Stimulated activated naive B cell treated with anti-CD40 and anti-IgM and Interleukin-4, amounts not matched to agents 10 μg/mL and 1 μg/mL and 100 μg/mL, for 72 hours (primary cell): ENCODE measurements at regions not wholly inside any gene's neighbourhood (a gene's known extent, or its start where the extent isn't known, plus 50 kb on each side); places are given as distances from the start of the nearest gene placed in this dataset.
"Not testable (repeated sequence)": the region's sequence is repeated elsewhere in the genome, so short reads cannot be mapped to it uniquely, and the experiment has no call there.

Experiments used
- ATAC-seq, 2 donors: fragments of 150-1000 bp; cut with Tn5 transposase; replicated peaks; 2 replicates each; pipeline ENCODE4 v1.10.0; 2021; ENCODE audit warnings: moderate library complexity in 1 of 2
- DNase-seq: peaks from one replicate; pipeline ENCODE4 v3.0.0; 2021
- H3K27ac Mint-ChIP-seq: one replicate; pipeline ENCODE4 v1.8.0; 2022; ENCODE audit warnings: mild to moderate bottlenecking, mixed read lengths
- H3K27me3 Mint-ChIP-seq, 2 donors: one replicate each; pipeline ENCODE4 v1.8.0; 2022; ENCODE audit warnings: mixed read lengths in 2 of 2
- H3K36me3 Mint-ChIP-seq, 2 donors: one replicate each; pipeline ENCODE4 v1.8.0; 2022; ENCODE audit warnings: mixed read lengths in 2 of 2, mild to moderate bottlenecking in 1 of 2
- H3K4me1 Mint-ChIP-seq, 2 donors: one replicate each; pipeline ENCODE4 v1.8.0; 2022; ENCODE audit warnings: mixed read lengths in 2 of 2, mild to moderate bottlenecking in 1 of 2
- H3K4me3 Mint-ChIP-seq, 2 donors: one replicate each; pipeline ENCODE4 v1.8.0; 2022; ENCODE audit warnings: mild to moderate bottlenecking in 2 of 2, mixed read lengths in 2 of 2, moderate library complexity in 1 of 2
- H3K9me3 Mint-ChIP-seq, 2 donors: one replicate each; pipeline ENCODE4 v1.8.0; 2022; ENCODE audit warnings: mixed read lengths in 2 of 2, mild to moderate bottlenecking in 1 of 2

DNA sequence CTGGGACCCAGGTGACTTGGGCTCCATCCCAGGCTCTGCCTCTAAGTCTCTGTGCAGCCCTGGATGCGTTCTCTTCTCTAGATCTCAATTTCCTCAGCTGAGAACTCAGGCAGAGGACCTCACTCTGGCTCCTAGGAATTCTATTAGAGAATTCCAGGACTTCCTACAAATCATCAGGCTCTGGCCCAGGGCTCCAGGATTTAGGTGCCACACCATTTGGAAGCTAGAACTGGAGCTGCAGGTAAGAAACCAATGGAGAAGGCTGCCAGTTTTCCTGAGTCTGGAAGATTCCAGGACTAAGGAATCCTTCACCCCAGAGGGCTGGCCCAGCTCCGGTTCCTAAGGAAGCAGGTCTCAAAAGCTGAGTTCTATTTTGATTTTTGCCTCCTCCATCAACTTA lies 189.8 kb upstream of the CDH5 start:
- Mint-ChIP-seq H3K27me3 (peaks cover 0 to 3% of the 10 kb centered on the region in 2 donors), H3K36me3 (peaks cover 0 to 2% of the 10 kb centered on the region in 2 donors), H3K9me3 (peaks cover 3 to 4% of the 10 kb centered on the region in 2 donors), H3K27ac (no peak overlapping the region), H3K4me3 (no peak overlapping the region), H3K4me1 (peaks cover 0 to 5% of the 10 kb centered on the region in 2 donors)
- no peak for DNase-seq
- ATAC-seq = no peak

DNA sequence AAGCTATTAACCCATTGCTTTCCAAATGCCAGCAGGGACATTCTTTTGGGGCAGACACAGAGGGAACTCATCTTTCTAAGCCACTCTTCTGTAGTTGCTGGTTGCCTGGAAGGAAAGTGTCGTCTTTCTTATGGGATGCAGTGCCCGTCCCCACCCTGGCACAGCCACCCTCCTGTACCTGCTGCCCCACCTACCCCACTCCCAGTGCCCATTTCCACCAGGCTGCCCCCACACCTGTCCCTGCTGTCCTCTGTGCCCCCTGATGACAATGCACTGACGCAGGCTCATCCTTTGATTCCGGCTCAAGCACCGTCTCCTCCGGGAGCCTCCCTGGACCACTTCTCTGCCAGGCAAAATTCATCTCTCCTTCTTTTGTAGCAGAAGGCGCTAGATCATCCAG lies 190.4 kb upstream of the CDH5 start:
- H3K4me1 Mint-ChIP-seq = peaks cover 0 to 5% of the 10 kb centered on the region in 2 donors
- peaks cover 0 to 2% of the 10 kb centered on the region in 2 donors for H3K36me3 Mint-ChIP-seq
- ATAC-seq = no peak
- no peak overlapping the region for H3K27ac Mint-ChIP-seq
- peaks cover 3 to 4% of the 10 kb centered on the region in 2 donors for H3K9me3 Mint-ChIP-seq
- DNase-seq = no peak
- no peak overlapping the region for H3K4me3 Mint-ChIP-seq
- H3K27me3 Mint-ChIP-seq = peaks cover 0 to 3% of the 10 kb centered on the region in 2 donors

DNA sequence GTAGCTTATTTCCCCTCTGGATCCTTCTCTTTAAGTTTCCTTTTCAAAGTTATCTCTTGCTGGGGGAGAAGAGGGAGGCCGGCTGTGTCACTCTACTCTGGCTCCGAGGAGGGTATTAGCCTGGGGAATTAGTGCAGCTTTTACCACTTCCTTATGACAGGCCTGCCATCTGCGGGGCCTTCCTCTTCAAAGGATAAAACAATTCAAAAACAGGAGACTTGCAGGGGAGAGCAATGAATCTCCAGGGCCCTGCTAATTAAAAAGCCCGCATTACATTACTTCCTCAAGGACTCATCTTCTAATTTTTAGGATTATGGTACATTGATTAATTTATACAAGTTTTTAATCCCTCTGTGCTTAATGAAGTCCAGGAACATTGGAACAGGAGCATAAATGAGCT lies 190.9 kb upstream of the CDH5 start:
- peaks cover 3 to 4% of the 10 kb centered on the region in 2 donors for H3K9me3 Mint-ChIP-seq
- H3K27ac Mint-ChIP-seq = no peak overlapping the region
- H3K4me3 Mint-ChIP-seq = no peak overlapping the region
- ATAC-seq = no peak
- DNase-seq = no peak
- peaks cover 0 to 2% of the 10 kb centered on the region in 2 donors for H3K36me3 Mint-ChIP-seq
- peaks cover 0 to 3% of the 10 kb centered on the region in 2 donors for H3K27me3 Mint-ChIP-seq
- H3K4me1 Mint-ChIP-seq = peaks cover 0 to 5% of the 10 kb centered on the region in 2 donors

DNA sequence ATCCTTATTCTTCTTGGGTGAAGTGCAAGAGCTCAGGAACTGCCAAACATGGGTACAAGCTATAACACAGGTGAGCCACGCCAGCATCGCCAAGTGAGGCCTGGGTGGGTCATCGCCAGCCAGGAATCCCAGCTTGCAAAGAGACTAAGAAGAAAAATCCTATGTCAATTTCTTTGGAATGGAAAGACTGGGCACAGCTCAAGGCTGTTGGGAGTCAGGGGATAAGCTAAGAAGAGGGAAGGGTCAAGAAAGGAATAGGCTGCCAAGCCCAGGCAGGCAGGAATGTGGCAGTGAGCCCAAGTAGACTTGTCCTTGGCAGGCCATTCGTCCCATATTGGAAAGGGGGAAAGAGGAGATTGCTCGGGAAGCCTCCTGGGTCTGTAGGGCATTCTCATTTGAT lies 191.4 kb upstream of the CDH5 start:
- peaks cover under 1 to 2% of the 10 kb centered on the region in 2 donors for H3K9me3 Mint-ChIP-seq
- H3K27ac Mint-ChIP-seq = no peak overlapping the region
- DNase-seq (no peak), ATAC-seq (no peak)
- peaks cover 0 to under 1% of the 10 kb centered on the region in 2 donors for H3K36me3 Mint-ChIP-seq
- H3K27me3 Mint-ChIP-seq = peaks cover 0 to 3% of the 10 kb centered on the region in 2 donors
- peaks cover 0 to 5% of the 10 kb centered on the region in 2 donors for H3K4me1 Mint-ChIP-seq
- no peak overlapping the region for H3K4me3 Mint-ChIP-seq

DNA sequence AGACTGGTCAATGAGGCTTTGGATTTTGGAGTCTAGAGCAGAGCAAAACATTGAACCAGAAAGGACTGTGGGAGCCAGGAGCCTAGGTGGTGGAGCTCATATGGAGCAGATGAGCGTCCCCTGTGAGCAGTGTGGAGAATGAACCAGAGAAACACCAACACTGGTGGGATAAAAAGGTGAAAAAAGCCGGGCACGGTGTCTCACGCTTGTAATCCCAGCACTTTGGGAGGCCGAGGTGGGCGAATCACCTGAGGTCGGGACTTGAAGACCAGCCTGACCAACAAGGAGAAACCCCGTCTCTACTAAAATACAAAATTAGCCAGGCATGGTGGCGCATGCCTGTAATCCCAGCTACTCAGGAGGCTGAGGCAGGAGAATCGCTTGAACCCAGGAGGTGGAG lies 192.7 kb upstream of the CDH5 start:
- not testable (repeated sequence) for ATAC-seq, H3K27ac Mint-ChIP-seq, H3K4me3 Mint-ChIP-seq, DNase-seq, H3K36me3 Mint-ChIP-seq, H3K4me1 Mint-ChIP-seq, H3K27me3 Mint-ChIP-seq, H3K9me3 Mint-ChIP-seq

DNA sequence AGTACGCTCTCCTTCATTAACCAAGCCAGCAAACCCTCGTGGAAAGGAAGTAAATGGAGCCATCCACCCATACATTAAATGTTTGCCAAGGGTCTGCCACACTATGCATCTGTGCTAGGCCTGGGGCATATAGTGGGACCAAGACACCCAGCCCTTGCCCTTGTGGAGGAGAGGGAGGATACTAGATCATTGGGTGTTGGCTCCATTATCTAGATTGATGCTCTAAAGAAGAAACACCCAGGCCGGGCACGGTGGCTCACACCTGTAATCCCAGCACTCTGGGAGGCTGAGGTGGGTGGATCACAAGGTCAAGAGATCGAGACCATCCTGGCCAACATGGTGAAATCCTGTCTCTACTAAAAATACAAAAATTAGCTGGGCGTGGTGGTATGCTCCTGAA lies 193.3 kb upstream of the CDH5 start:
- not testable (repeated sequence) for H3K27ac Mint-ChIP-seq, H3K36me3 Mint-ChIP-seq, H3K4me3 Mint-ChIP-seq, H3K4me1 Mint-ChIP-seq, ATAC-seq, H3K9me3 Mint-ChIP-seq, DNase-seq, H3K27me3 Mint-ChIP-seq

DNA sequence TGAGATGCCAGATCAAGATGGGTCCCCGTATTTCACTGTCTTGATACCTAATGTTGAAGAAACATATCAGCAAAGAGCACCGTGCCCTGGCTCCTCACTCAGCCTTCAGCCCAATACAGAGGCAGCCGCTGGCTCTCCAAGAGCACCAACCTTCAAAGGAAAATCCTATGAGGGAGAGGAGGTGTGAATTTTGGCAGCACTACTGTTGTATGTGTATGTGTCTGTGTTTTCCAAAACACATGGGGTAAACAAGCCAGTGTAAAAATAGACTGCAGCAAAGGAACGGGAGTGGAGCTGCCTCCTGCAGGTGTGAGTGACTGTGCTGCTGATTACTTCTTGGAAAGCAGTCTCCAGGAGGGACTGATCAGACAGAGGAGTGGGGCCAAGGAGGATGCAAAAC lies 194.0 kb upstream of the CDH5 start:
- Mint-ChIP-seq H3K4me1 (peaks cover 0 to 5% of the 10 kb centered on the region in 2 donors), H3K27me3 (peaks cover 2 to 8% of the 10 kb centered on the region in 2 donors), H3K4me3 (no peak overlapping the region), H3K9me3 (no peaks in the 10 kb centered on the region), H3K27ac (no peak overlapping the region), H3K36me3 (no peaks in the 10 kb centered on the region)
- ATAC-seq (no peak), DNase-seq (no peak)

DNA sequence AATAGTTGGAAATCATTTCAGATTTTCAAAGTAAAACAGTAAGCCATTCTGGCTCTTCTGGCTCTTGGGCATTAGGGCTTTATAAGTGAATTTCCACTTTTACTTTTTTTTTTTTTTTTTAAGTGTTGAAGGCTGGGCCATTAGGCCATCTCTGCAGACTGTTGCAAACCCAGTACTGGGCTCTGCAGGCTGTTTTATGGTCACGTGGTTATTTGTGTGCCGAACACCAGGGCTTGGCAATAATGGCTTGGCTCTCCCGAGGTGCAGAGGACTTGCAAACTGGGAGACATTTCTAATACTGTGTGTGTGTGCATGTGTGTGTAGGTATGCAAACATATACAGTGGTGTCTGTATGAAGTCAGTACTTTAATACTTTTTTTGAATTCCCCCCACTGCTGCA lies 194.9 kb upstream of the CDH5 start:
- DNase-seq = no peak
- Mint-ChIP-seq H3K9me3 (no peaks in the 10 kb centered on the region), H3K36me3 (no peaks in the 10 kb centered on the region), H3K4me1 (peaks cover 0 to 5% of the 10 kb centered on the region in 2 donors), H3K27me3 (peaks cover 8 to 15% of the 10 kb centered on the region in 2 donors), H3K4me3 (no peak overlapping the region), H3K27ac (no peak overlapping the region)
- no peak for ATAC-seq

DNA sequence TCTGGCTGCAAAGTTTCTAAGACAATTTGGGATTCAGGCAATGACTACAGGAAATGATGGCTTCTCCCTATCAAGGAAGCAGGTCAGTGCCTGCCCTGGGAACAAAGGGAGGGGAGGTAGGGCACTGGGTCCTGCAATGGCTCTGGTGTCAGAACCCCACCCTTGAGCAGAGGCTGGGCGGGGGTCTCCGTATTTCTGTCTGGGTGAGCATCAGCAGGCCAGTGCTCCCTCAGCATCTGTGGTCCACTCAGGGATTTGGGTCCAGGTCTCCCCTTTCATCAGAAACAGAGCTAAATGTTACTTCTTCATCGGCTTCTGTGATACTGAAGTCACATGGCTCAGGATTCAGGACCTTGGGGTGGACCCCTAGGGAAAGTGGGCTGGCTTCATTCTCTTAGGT lies 195.5 kb upstream of the CDH5 start:
- ATAC-seq (no peak), DNase-seq (no peak)
- H3K27ac Mint-ChIP-seq = no peak overlapping the region
- H3K9me3 Mint-ChIP-seq = no peaks in the 10 kb centered on the region
- H3K4me1 Mint-ChIP-seq = peaks cover 0 to 5% of the 10 kb centered on the region in 2 donors
- peaks cover 8 to 11% of the 10 kb centered on the region in 2 donors for H3K27me3 Mint-ChIP-seq
- H3K36me3 Mint-ChIP-seq = no peaks in the 10 kb centered on the region
- H3K4me3 Mint-ChIP-seq = no peak overlapping the region

DNA sequence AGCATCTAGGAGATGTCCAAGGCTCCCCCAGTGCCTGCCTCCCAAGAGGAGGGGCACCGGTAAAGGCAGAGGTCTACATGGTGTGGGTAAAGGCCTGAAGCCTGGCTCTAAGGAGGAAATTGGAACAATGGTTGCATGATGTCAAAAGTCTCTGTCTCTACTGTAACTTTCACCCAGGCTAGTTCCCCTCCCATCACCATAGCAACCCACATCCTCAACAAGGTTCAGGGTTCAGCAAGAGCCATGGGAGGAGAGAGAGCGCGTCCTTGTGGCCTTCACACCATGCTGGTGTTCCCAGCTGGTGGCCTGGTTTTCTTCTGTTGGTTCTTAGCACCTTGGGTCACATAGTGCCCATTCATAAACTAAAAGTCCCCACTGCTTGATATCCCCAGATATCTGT lies 196.7 kb upstream of the CDH5 start:
- ATAC-seq (no peak), DNase-seq (no peak)
- Mint-ChIP-seq H3K4me1 (no peaks in the 10 kb centered on the region), H3K9me3 (no peaks in the 10 kb centered on the region), H3K36me3 (no peaks in the 10 kb centered on the region), H3K4me3 (no peak overlapping the region), H3K27ac (no peak overlapping the region), H3K27me3 (peaks cover 8 to 15% of the 10 kb centered on the region in 2 donors)

DNA sequence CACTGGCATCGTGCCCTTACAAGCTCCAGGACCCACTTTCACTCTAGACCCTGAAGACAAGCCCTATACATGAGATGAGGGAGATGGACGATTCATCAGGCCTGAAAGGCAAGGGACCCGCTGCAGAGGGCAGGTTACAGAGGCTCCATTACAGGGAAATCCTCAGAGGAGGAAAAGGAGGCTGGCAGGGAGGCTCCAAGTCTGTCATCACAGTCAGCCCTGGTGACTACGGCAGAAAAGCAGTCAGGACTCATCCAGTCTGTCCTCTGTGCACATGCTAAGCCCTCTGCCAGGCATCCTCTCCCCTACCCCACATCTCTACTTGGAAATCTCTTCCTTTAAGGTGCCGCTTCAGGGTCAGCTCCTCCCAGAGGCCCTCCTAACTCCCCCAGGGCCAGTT lies 197.7 kb upstream of the CDH5 start:
- no peak for ATAC-seq

DNA sequence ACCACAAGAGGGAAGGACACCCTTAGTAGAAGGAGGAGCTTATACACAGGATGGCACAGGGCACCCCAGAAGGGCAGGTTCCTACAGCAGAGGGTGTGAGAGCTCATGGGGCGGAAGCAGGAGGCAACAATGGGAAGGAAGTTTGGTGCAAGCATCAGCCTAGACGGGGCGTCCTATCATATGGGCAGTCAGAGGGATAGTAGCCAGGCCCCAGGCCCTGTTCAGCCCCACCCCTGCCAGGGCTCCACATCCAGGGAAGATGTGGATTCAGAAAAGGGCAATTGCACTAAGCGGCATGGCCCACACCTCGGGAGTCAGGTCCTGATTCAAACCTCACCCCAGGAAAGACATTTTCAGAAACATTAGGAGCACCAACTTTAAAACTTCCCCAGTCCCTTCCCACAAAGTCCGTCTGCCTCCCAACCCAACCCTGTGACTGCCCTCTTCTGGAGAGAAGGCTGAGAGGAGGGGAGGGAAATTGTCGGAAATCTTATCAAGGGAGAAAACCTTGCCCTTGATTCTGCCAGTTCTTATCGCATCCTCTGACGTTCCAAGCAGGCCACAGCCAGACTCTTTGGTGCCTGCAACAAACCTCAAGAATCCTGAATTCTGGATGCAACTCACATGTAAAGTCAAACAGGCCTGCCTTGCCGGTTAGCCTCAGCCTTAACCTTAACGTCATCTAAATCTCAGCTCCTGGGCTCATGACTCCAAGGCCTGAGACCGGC lies 198.8 kb upstream of the CDH5 start:
- no peak overlapping the region for H3K27ac Mint-ChIP-seq
- DNase-seq (no peak), ATAC-seq (no peak)
- H3K9me3 Mint-ChIP-seq = no peaks in the 10 kb centered on the region
- H3K36me3 Mint-ChIP-seq = no peaks in the 10 kb centered on the region
- no peaks in the 10 kb centered on the region for H3K4me1 Mint-ChIP-seq
- peaks cover 11 to 17% of the 10 kb centered on the region in 2 donors for H3K27me3 Mint-ChIP-seq
- no peak overlapping the region for H3K4me3 Mint-ChIP-seq

More for the DNA sequence above, 197.7 kb upstream of the CDH5 start:
- Mint-ChIP-seq H3K9me3 (no peaks in the 10 kb centered on the region), H3K4me1 (no peaks in the 10 kb centered on the region), H3K27me3 (peaks cover 8 to 15% of the 10 kb centered on the region in 2 donors), H3K36me3 (no peaks in the 10 kb centered on the region), H3K4me3 (no peak overlapping the region), H3K27ac (no peak overlapping the region)
- no peak for DNase-seq

DNA sequence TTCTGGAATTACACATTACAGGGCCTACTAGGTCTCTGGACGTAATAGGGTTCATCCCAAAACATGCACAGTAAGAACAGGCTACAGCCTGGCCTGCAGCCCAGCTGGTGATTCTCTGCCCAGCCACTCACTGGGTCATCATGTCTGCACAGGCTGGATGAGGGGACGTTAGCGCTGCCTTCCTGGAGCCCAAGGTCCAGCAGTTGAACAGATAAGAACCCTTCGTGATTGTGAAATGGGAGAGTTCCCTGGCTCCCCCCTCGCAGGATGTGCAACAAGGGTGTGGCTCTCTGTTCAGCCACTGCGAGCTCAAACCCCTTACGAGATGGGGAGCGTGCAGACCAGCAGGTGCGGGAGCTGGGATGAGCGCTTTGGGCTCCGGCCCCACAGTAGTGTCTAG lies 200.0 kb upstream of the CDH5 start:
- Mint-ChIP-seq H3K4me3 (no peak overlapping the region), H3K4me1 (no peaks in the 10 kb centered on the region), H3K27ac (no peak overlapping the region), H3K27me3 (peaks cover 13 to 18% of the 10 kb centered on the region in 2 donors), H3K36me3 (no peaks in the 10 kb centered on the region), H3K9me3 (no peaks in the 10 kb centered on the region)
- DNase-seq (no peak), ATAC-seq (no peak)

DNA sequence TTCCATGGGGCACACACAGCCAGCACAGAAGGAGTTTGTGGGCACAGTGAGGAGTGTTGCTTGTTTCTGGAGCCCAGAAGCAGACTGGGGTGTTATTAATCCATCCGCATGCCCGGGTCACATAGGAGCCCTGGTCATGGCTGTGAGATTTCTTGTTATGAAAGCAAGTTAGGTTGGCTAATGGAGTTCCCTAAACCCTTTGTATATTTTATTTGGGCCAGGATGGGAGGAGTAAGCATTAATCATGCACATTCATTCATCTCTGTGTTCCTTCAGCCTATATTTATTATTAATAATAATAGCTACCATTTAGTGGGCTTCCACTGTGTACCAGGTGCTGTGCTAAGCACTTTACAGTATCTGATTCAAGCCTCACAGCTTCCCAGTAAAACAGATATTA lies 200.6 kb upstream of the CDH5 start:
- no peaks in the 10 kb centered on the region for H3K4me1 Mint-ChIP-seq
- DNase-seq = no peak

DNA sequence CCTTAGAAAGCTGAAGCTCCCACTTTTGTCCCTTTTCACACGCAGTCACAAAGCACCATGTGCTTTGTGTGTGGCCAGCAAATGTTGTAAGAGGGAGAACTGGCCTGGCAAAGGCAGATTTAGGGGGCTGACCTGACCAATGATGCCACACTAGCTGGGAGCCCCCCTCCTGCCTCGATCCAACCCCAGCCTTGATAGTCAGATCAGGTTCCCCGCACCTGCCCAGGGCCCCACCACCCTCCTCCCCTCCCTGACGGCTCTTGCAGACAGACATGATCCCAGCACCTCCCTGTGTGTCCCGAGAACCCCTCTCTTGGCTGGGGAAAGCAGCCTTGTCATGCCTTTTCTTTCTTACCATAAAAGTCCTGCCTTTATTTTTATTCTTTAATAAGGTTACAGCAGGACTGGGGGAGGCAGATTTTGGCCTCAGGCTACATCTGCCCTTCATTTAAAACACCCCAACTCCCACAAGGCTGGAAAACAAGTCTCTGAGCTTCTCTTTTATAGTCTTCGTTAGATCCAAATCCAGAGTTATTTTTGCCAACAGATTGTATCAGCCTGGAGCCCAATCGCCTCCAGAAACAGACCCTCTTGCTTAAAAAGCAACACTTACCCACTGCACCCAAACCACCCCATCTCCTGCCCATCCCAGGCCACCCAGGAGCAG lies 201.8 kb upstream of the CDH5 start:
- Mint-ChIP-seq H3K27me3 (peaks cover 13 to 18% of the 10 kb centered on the region in 2 donors), H3K27ac (no peak overlapping the region)

More for the DNA sequence above, 200.6 kb upstream of the CDH5 start:
- H3K27ac Mint-ChIP-seq = no peak overlapping the region
- ATAC-seq = no peak
- H3K36me3 Mint-ChIP-seq = no peaks in the 10 kb centered on the region
- H3K27me3 Mint-ChIP-seq = peaks cover 13 to 18% of the 10 kb centered on the region in 2 donors
- H3K9me3 Mint-ChIP-seq = no peaks in the 10 kb centered on the region
- no peak overlapping the region for H3K4me3 Mint-ChIP-seq

More for the DNA sequence above, 201.8 kb upstream of the CDH5 start:
- Mint-ChIP-seq H3K4me3 (no peak overlapping the region), H3K4me1 (no peaks in the 10 kb centered on the region), H3K9me3 (no peaks in the 10 kb centered on the region), H3K36me3 (no peaks in the 10 kb centered on the region)
- DNase-seq (no peak), ATAC-seq (no peak)
